Fibroblast of skin of left biceps (primary cell): ENCODE measurements at regions not wholly inside any gene's neighbourhood (a gene's known extent, or its start where the extent isn't known, plus 50 kb on each side); places are given as distances from the start of the nearest gene placed in this dataset.
A peak's percentile ranks its signal among the peaks of the same experiment; 100 is the strongest.

ENCODE experiments used
- DNase-seq, 2 experiments: peaks; one replicate each; pipeline ENCODE4 v3.0.0-alpha.2; 2013; ENCODE audit warnings: low read depth in 2 of 2

- DNase-seq = no peak
Observed at GRCh38 chr12:11946161-11946560, 124.6 kb upstream of the BCL2L14 start.

GRCh38 chr12:11947213-11947612 is 123.5 kb upstream of the BCL2L14 start:
- DNase-seq = no peak

GRCh38 chr12:11949738-11950411 is 120.9 kb upstream of the BCL2L14 start:
- no peak for DNase-seq

- DNase-seq = no peak
Observed at GRCh38 chr12:11951209-11951608, 119.5 kb upstream of the BCL2L14 start.

- DNase-seq = no peak
Observed at GRCh38 chr12:11953523-11953922, 117.2 kb upstream of the BCL2L14 start.

- no peak for DNase-seq
Observed at GRCh38 chr12:11954181-11954580, 116.6 kb upstream of the BCL2L14 start.

GRCh38 chr12:11958221-11959091 is 112.3 kb upstream of the BCL2L14 start:
- peak; percentile 83 for DNase-seq

- DNase-seq = no peak
Observed at GRCh38 chr12:11959117-11959823, 111.5 kb upstream of the BCL2L14 start.

GRCh38 chr12:11960646-11961045 is 110.1 kb upstream of the BCL2L14 start:
- no peak for DNase-seq

- DNase-seq = no peak
Observed at GRCh38 chr12:11961686-11962085, 109.1 kb upstream of the BCL2L14 start.

- no peak for DNase-seq
Observed at GRCh38 chr12:11962860-11963259, 107.9 kb upstream of the BCL2L14 start.

- no peak for DNase-seq
Observed at GRCh38 chr12:11963841-11964471, 106.8 kb upstream of the BCL2L14 start.

GRCh38 chr12:11965258-11965910 is 105.4 kb upstream of the BCL2L14 start:
- DNase-seq = no peak

- no peak for DNase-seq
Observed at GRCh38 chr12:11967376-11968047, 103.2 kb upstream of the BCL2L14 start.

- no peak for DNase-seq
Observed at GRCh38 chr12:11968048-11968383, 102.7 kb upstream of the BCL2L14 start.

- DNase-seq = no peak
Observed at GRCh38 chr12:11968516-11968915, 102.2 kb upstream of the BCL2L14 start.

GRCh38 chr12:11969437-11970154 is 101.1 kb upstream of the BCL2L14 start:
- no peak for DNase-seq

- no peak for DNase-seq
Observed at GRCh38 chr12:11970155-11970520, 100.6 kb upstream of the BCL2L14 start.

GRCh38 chr12:11973396-11973795 is 97.3 kb upstream of the BCL2L14 start:
- no peak for DNase-seq

- no peak for DNase-seq
Observed at GRCh38 chr12:11976005-11976404, 94.7 kb upstream of the BCL2L14 start.
